ENCODE measurements at regions not wholly inside any gene's neighbourhood (a gene's known extent, or its start where the extent isn't known, plus 50 kb on each side); places are given as distances from the start of the nearest gene placed in this dataset.

DNA sequence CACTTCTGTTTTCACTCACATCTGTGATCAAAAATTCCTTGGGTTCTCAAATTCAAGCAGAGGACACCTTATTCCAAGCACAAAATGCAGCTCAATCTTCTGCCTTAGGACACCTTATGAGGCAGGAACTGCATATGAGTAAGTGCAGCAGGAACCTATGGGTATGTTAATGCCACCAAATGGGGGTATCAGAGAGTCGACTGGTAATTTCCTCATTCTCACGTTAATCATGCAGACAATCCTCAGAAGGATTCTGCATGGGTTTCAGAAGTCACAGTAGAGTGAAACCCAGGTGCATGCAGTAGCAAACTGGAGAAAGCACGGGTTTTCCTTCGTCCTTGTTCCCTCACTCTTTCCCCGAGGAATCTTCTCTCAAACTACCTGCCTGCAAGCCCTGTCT, 452.8 kb downstream of the CBLN2 start:
- TF ChIP-seq PHF8 (IDR thresholded peaks at IDR 0.05; ENCODE audit: borderline replicate concordance, low read depth) = no peak
- no peak for TF ChIP-seq MAZ (IDR thresholded peaks at IDR 0.05; ENCODE audit: borderline replicate concordance, low read depth, low read length)
- TF ChIP-seq, protein P1, sequence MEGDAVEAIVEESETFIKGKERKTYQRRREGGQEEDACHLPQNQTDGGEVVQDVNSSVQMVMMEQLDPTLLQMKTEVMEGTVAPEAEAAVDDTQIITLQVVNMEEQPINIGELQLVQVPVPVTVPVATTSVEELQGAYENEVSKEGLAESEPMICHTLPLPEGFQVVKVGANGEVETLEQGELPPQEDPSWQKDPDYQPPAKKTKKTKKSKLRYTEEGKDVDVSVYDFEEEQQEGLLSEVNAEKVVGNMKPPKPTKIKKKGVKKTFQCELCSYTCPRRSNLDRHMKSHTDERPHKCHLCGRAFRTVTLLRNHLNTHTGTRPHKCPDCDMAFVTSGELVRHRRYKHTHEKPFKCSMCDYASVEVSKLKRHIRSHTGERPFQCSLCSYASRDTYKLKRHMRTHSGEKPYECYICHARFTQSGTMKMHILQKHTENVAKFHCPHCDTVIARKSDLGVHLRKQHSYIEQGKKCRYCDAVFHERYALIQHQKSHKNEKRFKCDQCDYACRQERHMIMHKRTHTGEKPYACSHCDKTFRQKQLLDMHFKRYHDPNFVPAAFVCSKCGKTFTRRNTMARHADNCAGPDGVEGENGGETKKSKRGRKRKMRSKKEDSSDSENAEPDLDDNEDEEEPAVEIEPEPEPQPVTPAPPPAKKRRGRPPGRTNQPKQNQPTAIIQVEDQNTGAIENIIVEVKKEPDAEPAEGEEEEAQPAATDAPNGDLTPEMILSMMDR (IDR thresholded peaks at IDR 0.05) = no peak
- no peak for TF ChIP-seq JUNB (IDR thresholded peaks at IDR 0.05)
- TF ChIP-seq POLR2A (IDR thresholded peaks at IDR 0.05; ENCODE audit: low read length) = no peak
